ENCODE measurements at regions not wholly inside any gene's neighbourhood (a gene's known extent, or its start where the extent isn't known, plus 50 kb on each side); places are given as distances from the start of the nearest gene placed in this dataset.

DNA sequence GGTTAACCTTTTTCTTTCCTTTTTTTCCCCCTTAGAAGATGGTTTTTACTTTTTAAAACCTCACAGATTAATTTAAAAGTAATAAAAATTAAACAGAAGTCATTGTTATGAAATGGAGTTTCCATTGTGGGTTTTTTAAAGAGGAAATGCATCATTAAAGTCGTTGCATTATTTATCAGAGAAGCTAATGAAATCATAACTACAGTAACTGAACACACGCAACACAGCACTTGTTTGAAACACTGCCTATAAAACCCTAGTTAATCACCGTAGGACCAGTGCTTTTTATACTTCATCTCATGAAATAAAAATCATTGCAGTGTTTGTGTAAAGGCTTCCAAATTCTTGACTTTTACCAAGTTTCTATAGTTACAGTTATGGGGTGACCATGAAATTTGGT, 82.4 kb upstream of the NTRK2 start:
- no peak overlapping the region for H3K4me3 ChIP-seq (ENCODE audit: low read depth, low read length, poor library complexity, severe bottlenecking)
- no peak overlapping the region for H3K4me2 ChIP-seq (ENCODE audit: low read length)
- H3K27me3 ChIP-seq (ENCODE audit: insufficient read depth, low read length), result no peaks in the 10 kb centered on the region
- TF ChIP-seq, protein P1, sequence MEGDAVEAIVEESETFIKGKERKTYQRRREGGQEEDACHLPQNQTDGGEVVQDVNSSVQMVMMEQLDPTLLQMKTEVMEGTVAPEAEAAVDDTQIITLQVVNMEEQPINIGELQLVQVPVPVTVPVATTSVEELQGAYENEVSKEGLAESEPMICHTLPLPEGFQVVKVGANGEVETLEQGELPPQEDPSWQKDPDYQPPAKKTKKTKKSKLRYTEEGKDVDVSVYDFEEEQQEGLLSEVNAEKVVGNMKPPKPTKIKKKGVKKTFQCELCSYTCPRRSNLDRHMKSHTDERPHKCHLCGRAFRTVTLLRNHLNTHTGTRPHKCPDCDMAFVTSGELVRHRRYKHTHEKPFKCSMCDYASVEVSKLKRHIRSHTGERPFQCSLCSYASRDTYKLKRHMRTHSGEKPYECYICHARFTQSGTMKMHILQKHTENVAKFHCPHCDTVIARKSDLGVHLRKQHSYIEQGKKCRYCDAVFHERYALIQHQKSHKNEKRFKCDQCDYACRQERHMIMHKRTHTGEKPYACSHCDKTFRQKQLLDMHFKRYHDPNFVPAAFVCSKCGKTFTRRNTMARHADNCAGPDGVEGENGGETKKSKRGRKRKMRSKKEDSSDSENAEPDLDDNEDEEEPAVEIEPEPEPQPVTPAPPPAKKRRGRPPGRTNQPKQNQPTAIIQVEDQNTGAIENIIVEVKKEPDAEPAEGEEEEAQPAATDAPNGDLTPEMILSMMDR (IDR thresholded peaks at IDR 0.05; ENCODE audit: low read length), result no peak
- TF ChIP-seq EZH2 (IDR thresholded peaks at IDR 0.05; ENCODE audit: borderline replicate concordance, low read length), result no peak
- H3K36me3 ChIP-seq (ENCODE audit: insufficient read depth, low read length), result no peaks in the 10 kb centered on the region
- no peaks in the 10 kb centered on the region for H3K4me1 ChIP-seq (ENCODE audit: insufficient read depth, low read length, severe bottlenecking)
- H3K9me2 ChIP-seq (ENCODE audit: low read depth, low read length), result no peaks in the 10 kb centered on the region
- no peak overlapping the region for H3K9ac ChIP-seq (ENCODE audit: low read length)
- no peaks in the 10 kb centered on the region for H3K9me3 ChIP-seq (ENCODE audit: low read length)
- H2AFZ ChIP-seq (ENCODE audit: low read length), result no peak overlapping the region
- H3K79me2 ChIP-seq (ENCODE audit: insufficient read depth, low read length), result no peaks in the 10 kb centered on the region
- H3F3A ChIP-seq (ENCODE audit: insufficient read depth, low read length), result no peaks in the 10 kb centered on the region
- H3K27ac ChIP-seq (ENCODE audit: low read depth, low read length, poor library complexity, severe bottlenecking), result no peak overlapping the region
- no peaks in the 10 kb centered on the region for H4K20me1 ChIP-seq (ENCODE audit: insufficient read depth, low read length)

DNA sequence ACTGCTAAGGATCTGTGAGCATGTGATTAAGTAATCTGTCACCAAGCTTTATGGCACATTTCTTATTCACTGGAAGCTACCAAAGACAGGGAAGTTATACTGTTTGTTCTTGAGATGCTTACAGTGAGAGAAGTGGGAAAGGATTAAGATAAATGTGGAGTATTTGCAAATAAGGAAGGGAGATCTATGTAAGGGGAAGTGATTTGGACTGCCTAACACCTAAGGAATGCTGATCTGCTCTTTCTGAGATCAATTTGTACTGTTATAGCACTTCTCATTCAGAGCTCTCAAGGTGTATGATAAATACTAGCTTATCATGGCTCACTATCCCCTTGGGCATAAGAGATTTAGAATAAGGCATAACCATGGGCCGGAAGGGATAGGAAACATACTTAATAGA, 80.0 kb upstream of the NTRK2 start:
- no peaks in the 10 kb centered on the region for H3K9me2 ChIP-seq (ENCODE audit: low read depth, low read length)
- no peaks in the 10 kb centered on the region for H3K36me3 ChIP-seq (ENCODE audit: insufficient read depth, low read length)
- H3K4me1 ChIP-seq (ENCODE audit: insufficient read depth, low read length, severe bottlenecking), result no peaks in the 10 kb centered on the region
- no peaks in the 10 kb centered on the region for H3F3A ChIP-seq (ENCODE audit: insufficient read depth, low read length)
- H3K4me3 ChIP-seq (ENCODE audit: low read depth, low read length, poor library complexity, severe bottlenecking), result no peak overlapping the region
- no peaks in the 10 kb centered on the region for H3K27me3 ChIP-seq (ENCODE audit: insufficient read depth, low read length)
- H3K9me3 ChIP-seq (ENCODE audit: low read length), result no peaks in the 10 kb centered on the region
- no peak overlapping the region for H3K4me2 ChIP-seq (ENCODE audit: low read length)
- H3K9ac ChIP-seq (ENCODE audit: low read length), result no peak overlapping the region
- TF ChIP-seq, protein P1 (IDR thresholded peaks at IDR 0.05; ENCODE audit: low read length), result no peak
- TF ChIP-seq EZH2 (IDR thresholded peaks at IDR 0.05; ENCODE audit: borderline replicate concordance, low read length), result no peak
- no peaks in the 10 kb centered on the region for H4K20me1 ChIP-seq (ENCODE audit: insufficient read depth, low read length)
- no peak overlapping the region for H2AFZ ChIP-seq (ENCODE audit: low read length)
- H3K27ac ChIP-seq (ENCODE audit: low read depth, low read length, poor library complexity, severe bottlenecking), result no peak overlapping the region
- no peaks in the 10 kb centered on the region for H3K79me2 ChIP-seq (ENCODE audit: insufficient read depth, low read length)

DNA sequence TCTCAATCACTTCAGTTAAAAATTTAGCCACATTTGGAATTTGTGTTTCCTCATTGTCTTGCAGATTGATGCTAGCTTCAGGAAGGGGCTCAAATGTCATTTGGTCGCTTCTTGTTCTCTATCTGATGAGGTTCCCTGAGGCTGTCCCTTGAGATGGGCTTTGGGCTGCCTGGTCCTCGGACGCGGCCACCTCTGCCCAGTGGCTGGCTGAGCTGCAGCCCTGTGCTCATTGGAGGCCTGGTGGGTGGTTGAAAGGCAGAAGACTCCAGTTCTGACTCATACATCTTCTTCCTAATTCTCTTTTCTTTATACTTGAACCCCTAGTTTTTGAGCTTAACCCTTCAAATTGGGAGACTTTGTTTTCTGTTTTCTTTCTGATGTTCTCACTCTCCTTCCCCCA, 78.8 kb upstream of the NTRK2 start:
- Histone ChIP-seq H3F3A (ENCODE audit: insufficient read depth, low read length) (no peaks in the 10 kb centered on the region), H3K9ac (ENCODE audit: low read length) (no peak overlapping the region), H3K4me2 (ENCODE audit: low read length) (no peak overlapping the region), H3K9me3 (ENCODE audit: low read length) (no peaks in the 10 kb centered on the region), H3K9me2 (ENCODE audit: low read depth, low read length) (no peaks in the 10 kb centered on the region), H4K20me1 (ENCODE audit: insufficient read depth, low read length) (no peaks in the 10 kb centered on the region), H3K36me3 (ENCODE audit: insufficient read depth, low read length) (no peaks in the 10 kb centered on the region), H3K79me2 (ENCODE audit: insufficient read depth, low read length) (no peaks in the 10 kb centered on the region), H3K27me3 (ENCODE audit: insufficient read depth, low read length) (no peaks in the 10 kb centered on the region), H3K27ac (ENCODE audit: low read depth, low read length, poor library complexity, severe bottlenecking) (no peak overlapping the region), H3K4me3 (ENCODE audit: low read depth, low read length, poor library complexity, severe bottlenecking) (no peak overlapping the region), H3K4me1 (ENCODE audit: insufficient read depth, low read length, severe bottlenecking) (no peaks in the 10 kb centered on the region), H2AFZ (ENCODE audit: low read length) (no peak overlapping the region)
- TF ChIP-seq EZH2 (IDR thresholded peaks at IDR 0.05; ENCODE audit: borderline replicate concordance, low read length), result no peak
- TF ChIP-seq, protein P1 (IDR thresholded peaks at IDR 0.05; ENCODE audit: low read length), result no peak

Data from OCI-LY1 (cell line).